ENCODE measurements at regions not wholly inside any gene's neighbourhood (a gene's known extent, or its start where the extent isn't known, plus 50 kb on each side); places are given as distances from the start of the nearest gene placed in this dataset.

GRCh38 chr4:30610361-30610760 lies 109.8 kb upstream of the PCDH7 start:
- Histone ChIP-seq H3K9ac (ENCODE audit: insufficient read depth, low read depth, low read length) (no peak overlapping the region), H3K9me3 (ENCODE audit: low read length) (peaks cover 69% of the 10 kb centered on the region), H3K4me2 (ENCODE audit: low read depth, low read length) (no peak overlapping the region), H3K4me1 (ENCODE audit: insufficient read depth, low read length) (no peaks in the 10 kb centered on the region), H3K79me2 (ENCODE audit: insufficient read depth, low read length) (no peaks in the 10 kb centered on the region), H3K36me3 (replicated peaks in 1 of 2; ENCODE audit: control insufficient read depth in 1 of 2, insufficient read depth in 2 of 2, low read length in 2 of 2) (no peaks in the 10 kb centered on the region), H3K27me3 (ENCODE audit: control insufficient read depth in 1 of 2, insufficient read depth in 2 of 2, low read length in 2 of 2) (no peaks in the 10 kb centered on the region), H4K20me1 (ENCODE audit: insufficient read depth, low read length) (no peaks in the 10 kb centered on the region), H2AFZ (ENCODE audit: low read length) (no peak overlapping the region), H3K27ac (ENCODE audit: extremely low read length, insufficient read depth, low read length) (no peak overlapping the region), H3K4me3 (replicated peaks in 1 of 3; ENCODE audit: insufficient read depth in 1 of 3, low read depth in 2 of 3, low read length in 3 of 3) (no peak overlapping the region)
- CTCF ChIA-PET (ENCODE audit: low intra/inter-chr PET ratio, low total read pairs), result no interaction called here
- no TSS peak for BruUV-seq (replicated peaks)
- POLR2A ChIA-PET, result no interaction called here
- in situ Hi-C loops (cut with HindIII; ENCODE audit: extremely low pct_ligation_motif_present, low pct_unique_long_range_greater_than_20kb), result no loop called here
- FAIRE-seq (no peak), DNase-seq (ENCODE audit: low spot score) (no peak), ATAC-seq (no peak)
- TF ChIP-seq NCOA1 (CRISPR knock-in tag; IDR thresholded peaks at IDR 0.05), result no peak
- TF ChIP-seq NFE2L2 (IDR thresholded peaks at IDR 0.05; ENCODE audit: low read length), result no peak
- no peak for TF ChIP-seq FOXP4 (CRISPR knock-in tag; IDR thresholded peaks at IDR 0.05)
- no peak for TF ChIP-seq ZNF605 (CRISPR knock-in tag; IDR thresholded peaks at IDR 0.05)
- TF ChIP-seq HOXD1 (CRISPR knock-in tag; IDR thresholded peaks at IDR 0.05), result no peak
- TF ChIP-seq ARHGAP35 (CRISPR knock-in tag; IDR thresholded peaks at IDR 0.05; ENCODE audit: borderline replicate concordance), result no peak
- no peak for TF ChIP-seq ZNF512 (CRISPR knock-in tag; IDR thresholded peaks at IDR 0.05)
- TF ChIP-seq ZNF224 (CRISPR knock-in tag; IDR thresholded peaks at IDR 0.05), result no peak
- no peak for TF ChIP-seq CHCHD3 (CRISPR knock-in tag; IDR thresholded peaks at IDR 0.05)
- 48% methylated on average over 1 of the region's 1 CpG for WGBS (ENCODE audit: low lambda C conversion rate)
- intact Hi-C loops (cut with micrococcal nuclease; ENCODE audit: unreplicated experiment), result no loop called here
